ENCODE measurements at regions not wholly inside any gene's neighbourhood (a gene's known extent, or its start where the extent isn't known, plus 50 kb on each side); places are given as distances from the start of the nearest gene placed in this dataset.

GRCh38 chr11:23924226-23924625 lies 572.6 kb upstream of the LUZP2 start:
- H3K4me2 ChIP-seq (ENCODE audit: insufficient read depth, low read length, poor library complexity, severe bottlenecking) = no peak overlapping the region
- no peak overlapping the region for H3K27ac ChIP-seq (replicated peaks; ENCODE audit: low read length)
- no peak overlapping the region for H2BK120ac ChIP-seq (ENCODE audit: low read depth, low read length)
- WGBS, 2 donors (ENCODE audit: extremely low coverage in 2 of 2, insufficient read length in 2 of 2, insufficient replicate concordance in 1 of 2) = no CpG with 5 or more reads among the region's 1 CpG
- no peak overlapping the region for H2AK5ac ChIP-seq (ENCODE audit: low read depth, low read length)
- no peak overlapping the region for H3K18ac ChIP-seq (ENCODE audit: low read length)
- peaks cover 0 to 2% of the 10 kb centered on the region in 2 donors for H3K4me1 ChIP-seq (ENCODE audit: control insufficient read depth in 2 of 2, insufficient read depth in 1 of 2, low read depth in 1 of 2, low read length in 2 of 2)
- no peak overlapping the region for H2BK5ac ChIP-seq (ENCODE audit: low read length)
- H3K4ac ChIP-seq (ENCODE audit: low read length) = no peak overlapping the region
- H3K9me3 ChIP-seq (replicated peaks in 1 of 2; ENCODE audit: control insufficient read depth in 2 of 2, insufficient read depth in 1 of 2, low read depth in 1 of 2, low read length in 2 of 2) = no peaks in the 10 kb centered on the region
- no peak overlapping the region for H3K23ac ChIP-seq (ENCODE audit: low read depth, low read length, poor library complexity)
- H3K79me1 ChIP-seq (ENCODE audit: low read depth, low read length) = no peaks in the 10 kb centered on the region
- no peak overlapping the region for H2BK12ac ChIP-seq (ENCODE audit: low read length)
- no peak overlapping the region for H2AFZ ChIP-seq (ENCODE audit: low read length)
- H3K9ac ChIP-seq (ENCODE audit: low read depth, low read length, poor library complexity) = no peak overlapping the region
- no peaks in the 10 kb centered on the region for H3K27me3 ChIP-seq (ENCODE audit: control insufficient read depth in 3 of 3, insufficient read depth in 3 of 3, low read depth in 1 of 3, low read length in 3 of 3)
- no peak overlapping the region for H4K8ac ChIP-seq (ENCODE audit: low read depth, low read length)
- no peak overlapping the region for H3K14ac ChIP-seq (ENCODE audit: low read length)
- H3K36me3 ChIP-seq (replicated peaks in 1 of 2; ENCODE audit: control insufficient read depth in 2 of 2, insufficient read depth in 2 of 2, low read length in 2 of 2) = no peaks in the 10 kb centered on the region
- H4K91ac ChIP-seq (ENCODE audit: low read depth, low read length, poor library complexity) = no peak overlapping the region
- no peak overlapping the region for H2BK15ac ChIP-seq (ENCODE audit: low read length)
- no peak for DNase-seq (ENCODE audit: low spot score)
- no peak overlapping the region for H3K4me3 ChIP-seq (ENCODE audit: low read length in 2 of 2)

GRCh38 chr11:23931443-23931842 lies 565.4 kb upstream of the LUZP2 start:
- Histone ChIP-seq H3K9me3 (replicated peaks in 1 of 2; ENCODE audit: control insufficient read depth in 2 of 2, insufficient read depth in 1 of 2, low read depth in 1 of 2, low read length in 2 of 2) (no peaks in the 10 kb centered on the region), H2AFZ (ENCODE audit: low read length) (no peak overlapping the region), H3K79me1 (ENCODE audit: low read depth, low read length) (no peaks in the 10 kb centered on the region), H3K36me3 (replicated peaks in 1 of 2; ENCODE audit: control insufficient read depth in 2 of 2, insufficient read depth in 2 of 2, low read length in 2 of 2) (no peaks in the 10 kb centered on the region), H2BK15ac (ENCODE audit: low read length) (no peak overlapping the region), H3K4me3 (ENCODE audit: low read length in 2 of 2) (no peak overlapping the region), H2BK120ac (ENCODE audit: low read depth, low read length) (no peak overlapping the region), H3K14ac (ENCODE audit: low read length) (no peak overlapping the region), H3K27me3 (ENCODE audit: control insufficient read depth in 3 of 3, insufficient read depth in 3 of 3, low read depth in 1 of 3, low read length in 3 of 3) (no peaks in the 10 kb centered on the region), H3K4me2 (ENCODE audit: insufficient read depth, low read length, poor library complexity, severe bottlenecking) (no peak overlapping the region), H3K27ac (replicated peaks; ENCODE audit: low read length) (no peak overlapping the region), H3K23ac (ENCODE audit: low read depth, low read length, poor library complexity) (no peak overlapping the region), H3K18ac (ENCODE audit: low read length) (no peak overlapping the region), H3K4me1 (ENCODE audit: control insufficient read depth in 2 of 2, insufficient read depth in 1 of 2, low read depth in 1 of 2, low read length in 2 of 2) (no peaks in the 10 kb centered on the region), H4K91ac (ENCODE audit: low read depth, low read length, poor library complexity) (no peak overlapping the region), H3K9ac (ENCODE audit: low read depth, low read length, poor library complexity) (no peak overlapping the region), H3K4ac (ENCODE audit: low read length) (no peak overlapping the region), H2BK5ac (ENCODE audit: low read length) (no peak overlapping the region), H2AK5ac (ENCODE audit: low read depth, low read length) (no peak overlapping the region), H4K8ac (ENCODE audit: low read depth, low read length) (no peak overlapping the region), H2BK12ac (ENCODE audit: low read length) (no peak overlapping the region)
- 100% methylated on average over 1 of the region's 2 CpGs; no CpG with 5 or more reads in 1 of the 2 donors for WGBS, 2 donors (ENCODE audit: extremely low coverage in 2 of 2, insufficient read length in 2 of 2, insufficient replicate concordance in 1 of 2)
- DNase-seq (ENCODE audit: low spot score) = no peak

GRCh38 chr11:23932485-23932898 lies 564.4 kb upstream of the LUZP2 start:
- no peak overlapping the region for H3K27ac ChIP-seq (replicated peaks; ENCODE audit: low read length)
- H3K4me3 ChIP-seq (ENCODE audit: low read length in 2 of 2) = no peak overlapping the region
- H3K14ac ChIP-seq (ENCODE audit: low read length) = no peak overlapping the region
- H4K91ac ChIP-seq (ENCODE audit: low read depth, low read length, poor library complexity) = no peak overlapping the region
- H3K79me1 ChIP-seq (ENCODE audit: low read depth, low read length) = no peaks in the 10 kb centered on the region
- H3K27me3 ChIP-seq (ENCODE audit: control insufficient read depth in 3 of 3, insufficient read depth in 3 of 3, low read depth in 1 of 3, low read length in 3 of 3) = no peaks in the 10 kb centered on the region
- peak overlapping the region; percentile 9 for H2AFZ ChIP-seq (ENCODE audit: low read length)
- no peak overlapping the region for H3K23ac ChIP-seq (ENCODE audit: low read depth, low read length, poor library complexity)
- no peak for DNase-seq (ENCODE audit: low spot score)
- H2BK5ac ChIP-seq (ENCODE audit: low read length) = no peak overlapping the region
- no peak overlapping the region for H2BK12ac ChIP-seq (ENCODE audit: low read length)
- H3K9ac ChIP-seq (ENCODE audit: low read depth, low read length, poor library complexity) = no peak overlapping the region
- H2BK15ac ChIP-seq (ENCODE audit: low read length) = no peak overlapping the region
- no peaks in the 10 kb centered on the region for H3K4me1 ChIP-seq (ENCODE audit: control insufficient read depth in 2 of 2, insufficient read depth in 1 of 2, low read depth in 1 of 2, low read length in 2 of 2)
- no peak overlapping the region for H3K18ac ChIP-seq (ENCODE audit: low read length)
- H3K4me2 ChIP-seq (ENCODE audit: insufficient read depth, low read length, poor library complexity, severe bottlenecking) = no peak overlapping the region
- no peaks in the 10 kb centered on the region for H3K9me3 ChIP-seq (replicated peaks in 1 of 2; ENCODE audit: control insufficient read depth in 2 of 2, insufficient read depth in 1 of 2, low read depth in 1 of 2, low read length in 2 of 2)
- no peaks in the 10 kb centered on the region for H3K36me3 ChIP-seq (replicated peaks in 1 of 2; ENCODE audit: control insufficient read depth in 2 of 2, insufficient read depth in 2 of 2, low read length in 2 of 2)
- H4K8ac ChIP-seq (ENCODE audit: low read depth, low read length) = no peak overlapping the region
- no peak overlapping the region for H2BK120ac ChIP-seq (ENCODE audit: low read depth, low read length)
- no peak overlapping the region for H2AK5ac ChIP-seq (ENCODE audit: low read depth, low read length)
- no peak overlapping the region for H3K4ac ChIP-seq (ENCODE audit: low read length)

- no peak overlapping the region for H4K91ac ChIP-seq (ENCODE audit: low read depth, low read length, poor library complexity)
These were observed 563.1 kb upstream of the LUZP2 start for GRCh38 chr11:23933721-23934120.

More at GRCh38 chr11:23933721-23934120, 563.1 kb upstream of the LUZP2 start:
- Histone ChIP-seq H3K14ac (ENCODE audit: low read length) (no peak overlapping the region), H2AFZ (ENCODE audit: low read length) (peak overlapping the region; percentile 45), H3K4me2 (ENCODE audit: insufficient read depth, low read length, poor library complexity, severe bottlenecking) (no peak overlapping the region), H3K4ac (ENCODE audit: low read length) (no peak overlapping the region), H3K18ac (ENCODE audit: low read length) (no peak overlapping the region), H3K79me1 (ENCODE audit: low read depth, low read length) (no peaks in the 10 kb centered on the region), H3K36me3 (replicated peaks in 1 of 2; ENCODE audit: control insufficient read depth in 2 of 2, insufficient read depth in 2 of 2, low read length in 2 of 2) (no peaks in the 10 kb centered on the region), H3K23ac (ENCODE audit: low read depth, low read length, poor library complexity) (no peak overlapping the region), H2BK12ac (ENCODE audit: low read length) (no peak overlapping the region), H3K9me3 (replicated peaks in 1 of 2; ENCODE audit: control insufficient read depth in 2 of 2, insufficient read depth in 1 of 2, low read depth in 1 of 2, low read length in 2 of 2) (no peaks in the 10 kb centered on the region), H3K27ac (replicated peaks; ENCODE audit: low read length) (no peak overlapping the region), H3K4me3 (ENCODE audit: low read length in 2 of 2) (no peak overlapping the region), H2AK5ac (ENCODE audit: low read depth, low read length) (no peak overlapping the region), H3K27me3 (ENCODE audit: control insufficient read depth in 3 of 3, insufficient read depth in 3 of 3, low read depth in 1 of 3, low read length in 3 of 3) (no peaks in the 10 kb centered on the region), H4K8ac (ENCODE audit: low read depth, low read length) (no peak overlapping the region), H3K9ac (ENCODE audit: low read depth, low read length, poor library complexity) (no peak overlapping the region), H2BK120ac (ENCODE audit: low read depth, low read length) (no peak overlapping the region), H3K4me1 (ENCODE audit: control insufficient read depth in 2 of 2, insufficient read depth in 1 of 2, low read depth in 1 of 2, low read length in 2 of 2) (no peaks in the 10 kb centered on the region), H2BK15ac (ENCODE audit: low read length) (no peak overlapping the region), H2BK5ac (ENCODE audit: low read length) (no peak overlapping the region)
- no CpG with 5 or more reads among the region's 9 CpGs for WGBS, 2 donors (ENCODE audit: extremely low coverage in 2 of 2, insufficient read length in 2 of 2, insufficient replicate concordance in 1 of 2)
- no peak for DNase-seq (ENCODE audit: low spot score)
